Adrenal gland (tissue), 5 donors: ENCODE measurements at regions not wholly inside any gene's neighbourhood (a gene's known extent, or its start where the extent isn't known, plus 50 kb on each side); places are given as distances from the start of the nearest gene placed in this dataset.

Source experiments
- POLR2A ChIP-seq, 2 donors: fragments of 450-650 bp; IDR thresholded peaks; one replicate each; pipeline ENCODE4 v1.6.1; 2017; ENCODE audit warnings: antibody characterized with exemption in 2 of 2, mild to moderate bottlenecking in 2 of 2, moderate library complexity in 1 of 2
- TF ChIP-seq, protein P1 (sequence below), 6 experiments: fragments of 450-650 bp in 4 of 6; fragments of 200-600 bp in 2 of 6; sonication (generic) in 1 of 6; IDR thresholded peaks; 1 replicate in 5 of 6; 2 replicates in 1 of 6; pipeline versions ENCODE4 v1.5.1 to v1.8.0; 2016 to 2021; ENCODE audit warnings: antibody characterized with exemption in 6 of 6, mild to moderate bottlenecking in 2 of 6, moderate library complexity in 1 of 6
- donor health status: DM: no; HTN: no; CAD: no.

DNA sequence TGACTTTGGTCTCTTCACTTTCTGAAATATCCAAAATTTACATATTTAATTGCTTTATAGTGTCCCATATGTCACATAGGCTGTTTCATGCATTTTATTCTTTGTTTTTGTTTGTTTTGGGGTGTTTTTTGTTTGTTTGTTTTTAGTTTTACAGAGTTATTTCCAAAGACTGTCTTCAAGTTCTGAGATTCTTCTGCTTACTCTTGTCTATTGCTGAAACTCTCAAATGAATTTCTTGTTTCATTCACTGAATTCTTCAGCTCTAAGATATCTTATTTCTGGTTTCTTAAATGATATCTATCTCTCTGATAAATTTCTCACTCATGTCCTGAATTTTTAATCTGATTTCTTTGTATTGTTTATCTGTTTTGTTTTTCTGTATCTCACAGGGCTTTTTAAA, 412.0 kb upstream of the ATP2B1 start:
- TF ChIP-seq POLR2A (IDR thresholded peaks at IDR 0.05), result no peak
- TF ChIP-seq, protein P1, sequence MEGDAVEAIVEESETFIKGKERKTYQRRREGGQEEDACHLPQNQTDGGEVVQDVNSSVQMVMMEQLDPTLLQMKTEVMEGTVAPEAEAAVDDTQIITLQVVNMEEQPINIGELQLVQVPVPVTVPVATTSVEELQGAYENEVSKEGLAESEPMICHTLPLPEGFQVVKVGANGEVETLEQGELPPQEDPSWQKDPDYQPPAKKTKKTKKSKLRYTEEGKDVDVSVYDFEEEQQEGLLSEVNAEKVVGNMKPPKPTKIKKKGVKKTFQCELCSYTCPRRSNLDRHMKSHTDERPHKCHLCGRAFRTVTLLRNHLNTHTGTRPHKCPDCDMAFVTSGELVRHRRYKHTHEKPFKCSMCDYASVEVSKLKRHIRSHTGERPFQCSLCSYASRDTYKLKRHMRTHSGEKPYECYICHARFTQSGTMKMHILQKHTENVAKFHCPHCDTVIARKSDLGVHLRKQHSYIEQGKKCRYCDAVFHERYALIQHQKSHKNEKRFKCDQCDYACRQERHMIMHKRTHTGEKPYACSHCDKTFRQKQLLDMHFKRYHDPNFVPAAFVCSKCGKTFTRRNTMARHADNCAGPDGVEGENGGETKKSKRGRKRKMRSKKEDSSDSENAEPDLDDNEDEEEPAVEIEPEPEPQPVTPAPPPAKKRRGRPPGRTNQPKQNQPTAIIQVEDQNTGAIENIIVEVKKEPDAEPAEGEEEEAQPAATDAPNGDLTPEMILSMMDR (IDR thresholded peaks at IDR 0.05), result no peak
